GM23338 (cell line): ENCODE measurements at regions not wholly inside any gene's neighbourhood (a gene's known extent, or its start where the extent isn't known, plus 50 kb on each side); places are given as distances from the start of the nearest gene placed in this dataset.

Experiments
- ATAC-seq: fragments of 200-7000 bp; cut with Tn5 transposase; 3 replicates; pipeline ENCODE4 v1.9.1; 2020
- DNase-seq: peaks from one replicate; pipeline ENCODE4 v3.0.0-alpha.2; 2015; ENCODE audit warnings: low spot score
- H2AFZ ChIP-seq: fragments of 200-600 bp; sonication (generic); 2 replicates; pipeline ENCODE4 v1.8.0; 2016; ENCODE audit warnings: antibody characterized with exemption, mild to moderate bottlenecking, moderate library complexity
- H3F3A ChIP-seq: fragments of 200-600 bp; sonication (generic); replicated peaks from 2 replicates; pipeline ENCODE4 v1.8.0; 2017; ENCODE audit warnings: antibody characterized with exemption, mixed run types, low read depth
- H3K27ac ChIP-seq: fragments of 200-600 bp; sonication (generic); 2 replicates; pipeline ENCODE4 v1.6.1; 2016; ENCODE audit warnings: low read depth
- H3K27me3 ChIP-seq: fragments of 200-600 bp; sonication (generic); 2 replicates; pipeline ENCODE4 v1.8.0; 2016; ENCODE audit warnings: mild to moderate bottlenecking, mixed run types, moderate library complexity; ENCODE audit not compliant: insufficient read depth
- H3K36me3 ChIP-seq: fragments of 200-600 bp; sonication (generic); 2 replicates; pipeline ENCODE4 v1.8.0; 2016; ENCODE audit warnings: mild to moderate bottlenecking; ENCODE audit not compliant: insufficient read depth
- H3K4me1 ChIP-seq: fragments of 200-600 bp; sonication (generic); 2 replicates; pipeline ENCODE4 v1.8.0; 2016; ENCODE audit warnings: mild to moderate bottlenecking, moderate library complexity; ENCODE audit not compliant: insufficient read depth
- H3K4me2 ChIP-seq: fragments of 200-600 bp; sonication (generic); 2 replicates; pipeline ENCODE4 v1.7.1; 2017; ENCODE audit warnings: mixed run types
- H3K4me3 ChIP-seq: fragments of 200-600 bp; sonication (generic); 2 replicates; pipeline ENCODE4 v1.6.1; 2016; ENCODE audit warnings: mixed run types
- H3K79me2 ChIP-seq: fragments of 200-600 bp; sonication (generic); replicated peaks from 2 replicates; pipeline ENCODE4 v1.8.0; 2017; ENCODE audit warnings: mild to moderate bottlenecking; ENCODE audit not compliant: insufficient read depth
- H3K9me2 ChIP-seq: fragments of 200-600 bp; sonication (generic); 2 replicates; pipeline ENCODE4 v1.8.0; 2017; ENCODE audit not compliant: insufficient read depth
- H4K20me1 ChIP-seq: fragments of 200-600 bp; sonication (generic); replicated peaks from 2 replicates; pipeline ENCODE4 v1.8.0; 2017; ENCODE audit warnings: mild to moderate bottlenecking; ENCODE audit not compliant: insufficient read depth
- H3K27ac Mint-ChIP-seq: 2 replicates; pipeline ENCODE4 v1.8.0; 2020; ENCODE audit warnings: inconsistent platforms, mild to moderate bottlenecking, moderate library complexity, mixed read lengths
- H3K27me3 Mint-ChIP-seq: 3 replicates; pipeline ENCODE4 v1.8.0; 2022; ENCODE audit warnings: low read depth, mild to moderate bottlenecking, moderate library complexity, mixed read lengths, inconsistent platforms; ENCODE audit not compliant: insufficient read depth, poor library complexity
- H3K36me3 Mint-ChIP-seq: 3 replicates; pipeline ENCODE4 v1.8.0; 2021; ENCODE audit warnings: low read depth, mild to moderate bottlenecking, inconsistent platforms, moderate library complexity, mixed read lengths
- H3K4me1 Mint-ChIP-seq: 3 replicates; pipeline ENCODE4 v1.8.0; 2020; ENCODE audit warnings: mild to moderate bottlenecking, inconsistent platforms, mixed read lengths
- H3K4me3 Mint-ChIP-seq: 3 replicates; pipeline ENCODE4 v1.8.0; 2021; ENCODE audit warnings: moderate library complexity, mild to moderate bottlenecking, inconsistent platforms, mixed read lengths
- H3K9me3 Mint-ChIP-seq: 3 replicates; pipeline ENCODE4 v1.8.0; 2020; ENCODE audit warnings: moderate library complexity, mild to moderate bottlenecking, inconsistent platforms, mixed read lengths
- EZH2 ChIP-seq: fragments of 200-600 bp; sonication (generic); IDR thresholded peaks from one replicate; pipeline ENCODE4 v1.8.0; 2017; ENCODE audit warnings: antibody characterized with exemption, mild to moderate bottlenecking, low read depth; ENCODE audit not compliant: unreplicated experiment
- JUNB ChIP-seq: IDR thresholded peaks from one replicate; pipeline ENCODE4 v1.6.1; 2016; ENCODE audit warnings: antibody characterized with exemption; ENCODE audit not compliant: unreplicated experiment
- NANOG ChIP-seq: IDR thresholded peaks from 2 replicates; pipeline ENCODE4 v1.6.1; 2016; ENCODE audit warnings: antibody characterized with exemption, borderline replicate concordance
- POLR2AphosphoS5 ChIP-seq: IDR thresholded peaks from 2 replicates; pipeline ENCODE4 v1.6.1; 2016; ENCODE audit warnings: antibody characterized with exemption, low read depth
- STAT1 ChIP-seq: IDR thresholded peaks from one replicate; pipeline ENCODE4 v1.6.1; 2016; ENCODE audit warnings: antibody characterized with exemption; ENCODE audit not compliant: unreplicated experiment
- ZNF114 ChIP-seq: fragments of 250-450 bp; sonication (Bioruptor Pico); IDR thresholded peaks from 2 replicates; pipeline ENCODE4 v1.5.0; 2020; ENCODE audit warnings: mild to moderate bottlenecking, moderate library complexity
- ZNF331 ChIP-seq: fragments of 250-450 bp; sonication (Bioruptor Pico); IDR thresholded peaks from 2 replicates; pipeline ENCODE4 v1.5.0; 2020; ENCODE audit warnings: low read depth, mild to moderate bottlenecking, moderate library complexity
- TF ChIP-seq, protein P1 (sequence below), 2 experiments: fragments of 200-600 bp in 1 of 2; sonication (generic) in 1 of 2; conservative IDR thresholded peaks; 2 replicates each; pipeline versions ENCODE4 v1.5.1 to v1.6.1; 2016 to 2017; ENCODE audit warnings: antibody characterized with exemption in 2 of 2, low read depth in 2 of 2, mild to moderate bottlenecking in 2 of 2, moderate library complexity in 1 of 2
- TF ChIP-seq, protein P2 (sequence below): IDR thresholded peaks from 2 replicates; pipeline ENCODE4 v1.6.1; 2016; ENCODE audit warnings: antibody characterized with exemption

DNA sequence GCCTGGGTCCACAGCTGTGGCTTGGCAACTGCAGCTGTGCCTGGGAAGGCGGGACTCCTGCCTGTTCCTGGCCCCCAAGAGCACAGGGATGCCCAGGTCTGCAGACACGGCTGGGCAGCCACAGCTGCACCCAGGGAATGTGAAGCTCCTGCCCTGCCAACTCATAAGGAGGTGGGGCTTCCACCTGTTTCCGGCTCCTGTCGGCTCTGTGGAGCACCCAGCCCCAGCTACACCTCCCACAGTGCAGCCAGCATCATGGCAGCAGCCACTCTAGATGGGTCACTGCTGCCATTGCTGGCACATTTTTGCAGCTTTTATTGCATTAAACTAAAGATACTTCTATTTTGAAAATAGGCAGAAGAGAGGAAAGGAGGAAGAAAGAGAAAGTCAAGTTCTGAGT, 207.9 kb downstream of the SAMD5 start (continued):
- TF ChIP-seq, protein P1, sequence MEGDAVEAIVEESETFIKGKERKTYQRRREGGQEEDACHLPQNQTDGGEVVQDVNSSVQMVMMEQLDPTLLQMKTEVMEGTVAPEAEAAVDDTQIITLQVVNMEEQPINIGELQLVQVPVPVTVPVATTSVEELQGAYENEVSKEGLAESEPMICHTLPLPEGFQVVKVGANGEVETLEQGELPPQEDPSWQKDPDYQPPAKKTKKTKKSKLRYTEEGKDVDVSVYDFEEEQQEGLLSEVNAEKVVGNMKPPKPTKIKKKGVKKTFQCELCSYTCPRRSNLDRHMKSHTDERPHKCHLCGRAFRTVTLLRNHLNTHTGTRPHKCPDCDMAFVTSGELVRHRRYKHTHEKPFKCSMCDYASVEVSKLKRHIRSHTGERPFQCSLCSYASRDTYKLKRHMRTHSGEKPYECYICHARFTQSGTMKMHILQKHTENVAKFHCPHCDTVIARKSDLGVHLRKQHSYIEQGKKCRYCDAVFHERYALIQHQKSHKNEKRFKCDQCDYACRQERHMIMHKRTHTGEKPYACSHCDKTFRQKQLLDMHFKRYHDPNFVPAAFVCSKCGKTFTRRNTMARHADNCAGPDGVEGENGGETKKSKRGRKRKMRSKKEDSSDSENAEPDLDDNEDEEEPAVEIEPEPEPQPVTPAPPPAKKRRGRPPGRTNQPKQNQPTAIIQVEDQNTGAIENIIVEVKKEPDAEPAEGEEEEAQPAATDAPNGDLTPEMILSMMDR (conservative IDR thresholded peaks at IDR 0.05; ENCODE audit: low read depth in 2 of 2): no peak
- TF ChIP-seq ZNF114 (no peak), EZH2 (no peak), STAT1 (no peak), ZNF331 (no peak), NANOG (no peak), POLR2AphosphoS5 (no peak)

DNA sequence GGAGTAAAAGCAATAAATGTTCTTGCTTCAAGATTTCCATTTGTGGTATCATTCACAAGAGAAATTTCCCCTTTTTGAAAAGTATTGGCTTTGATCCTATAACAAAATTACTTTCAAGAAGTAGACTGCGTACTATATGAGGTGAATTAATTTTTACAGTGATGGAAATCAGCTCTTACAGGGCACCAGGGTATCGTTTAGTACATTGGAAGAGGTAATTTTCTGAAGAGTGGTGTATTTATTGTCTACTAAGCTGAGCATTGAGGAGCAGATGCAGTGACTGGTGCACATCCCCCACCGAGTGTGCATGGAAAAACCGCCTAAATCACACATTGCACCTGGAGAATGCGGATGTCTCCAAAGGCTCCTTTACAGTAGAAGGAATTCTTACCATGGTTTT, 209.5 kb downstream of the SAMD5 start:
- TF ChIP-seq, protein P2, sequence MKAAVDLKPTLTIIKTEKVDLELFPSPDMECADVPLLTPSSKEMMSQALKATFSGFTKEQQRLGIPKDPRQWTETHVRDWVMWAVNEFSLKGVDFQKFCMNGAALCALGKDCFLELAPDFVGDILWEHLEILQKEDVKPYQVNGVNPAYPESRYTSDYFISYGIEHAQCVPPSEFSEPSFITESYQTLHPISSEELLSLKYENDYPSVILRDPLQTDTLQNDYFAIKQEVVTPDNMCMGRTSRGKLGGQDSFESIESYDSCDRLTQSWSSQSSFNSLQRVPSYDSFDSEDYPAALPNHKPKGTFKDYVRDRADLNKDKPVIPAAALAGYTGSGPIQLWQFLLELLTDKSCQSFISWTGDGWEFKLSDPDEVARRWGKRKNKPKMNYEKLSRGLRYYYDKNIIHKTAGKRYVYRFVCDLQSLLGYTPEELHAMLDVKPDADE: no peak
- TF ChIP-seq JUNB (no peak), ZNF114 (no peak), ZNF331 (no peak), NANOG (no peak), POLR2AphosphoS5 (no peak), STAT1 (no peak)
- TF ChIP-seq, protein P1 (conservative IDR thresholded peaks at IDR 0.05; ENCODE audit: low read depth in 2 of 2): no peak
- peaks cover 8% of the 10 kb centered on the region; the same call in 2 of the 3 replicates for H3K9me3 Mint-ChIP-seq

More for the DNA sequence above, 209.5 kb downstream of the SAMD5 start:
- ATAC-seq (no peak), DNase-seq (no peak)
- Mint-ChIP-seq H3K36me3 (peaks cover 4% of the 10 kb centered on the region; the same call in 1 of the 3 replicates), H3K27me3 (no peaks in the 10 kb centered on the region), H3K4me3 (no peak overlapping the region), H3K27ac (no peak overlapping the region), H3K4me1 (peaks cover 7% of the 10 kb centered on the region; the same call in 2 of the 3 replicates)
- Histone ChIP-seq H3K79me2 (no peaks in the 10 kb centered on the region), H3F3A (no peaks in the 10 kb centered on the region), H3K36me3 (no peaks in the 10 kb centered on the region), H3K4me2 (no peak overlapping the region), H3K4me1 (peaks cover 7% of the 10 kb centered on the region; the same call in 1 of the 2 replicates), H3K27ac (no peak overlapping the region), H2AFZ (no peak overlapping the region), H3K9me2 (no peaks in the 10 kb centered on the region), H4K20me1 (no peaks in the 10 kb centered on the region), H3K4me3 (no peak overlapping the region), H3K27me3 (no peaks in the 10 kb centered on the region)
